GM12872 (cell line): ENCODE measurements at regions not wholly inside any gene's neighbourhood (a gene's known extent, or its start where the extent isn't known, plus 50 kb on each side); places are given as distances from the start of the nearest gene placed in this dataset.

Experiments
- TF ChIP-seq, protein P1 (sequence below): IDR thresholded peaks from 3 replicates; pipeline ENCODE4 v1.5.1; 2011; ENCODE audit warnings: low read depth, mild to moderate bottlenecking, low read length, moderate library complexity; ENCODE audit not compliant: insufficient read depth

DNA sequence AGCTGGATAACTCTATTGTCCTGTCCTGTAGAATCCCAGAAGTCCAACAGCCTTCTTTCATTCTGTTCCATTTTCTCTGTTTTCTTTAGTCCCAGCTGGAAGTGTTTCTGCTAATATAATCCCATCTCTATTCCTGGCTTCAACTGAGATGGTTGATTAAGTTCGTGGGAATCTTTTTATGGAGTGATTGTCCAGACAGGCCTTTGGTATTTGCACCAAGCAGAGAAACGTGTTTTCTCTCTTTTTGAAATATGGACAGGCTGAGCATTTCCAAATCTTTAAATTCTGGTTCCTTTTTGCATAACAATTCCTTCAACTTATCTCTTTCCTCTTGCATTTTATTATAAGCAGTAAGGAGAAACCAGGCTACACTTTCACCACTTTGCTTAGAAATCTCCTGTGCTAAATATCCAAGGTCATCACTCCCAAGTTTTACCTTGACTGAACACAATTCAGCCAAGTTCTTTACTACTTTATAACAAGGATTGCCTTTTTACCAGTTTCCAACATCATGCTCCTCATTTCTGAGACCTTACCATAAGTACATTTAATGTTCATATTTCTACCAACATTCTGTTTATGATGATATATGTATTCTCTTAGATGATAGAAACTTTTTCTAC is 108.8 kb downstream of the ZFP36L2 start:
- TF ChIP-seq, protein P1, sequence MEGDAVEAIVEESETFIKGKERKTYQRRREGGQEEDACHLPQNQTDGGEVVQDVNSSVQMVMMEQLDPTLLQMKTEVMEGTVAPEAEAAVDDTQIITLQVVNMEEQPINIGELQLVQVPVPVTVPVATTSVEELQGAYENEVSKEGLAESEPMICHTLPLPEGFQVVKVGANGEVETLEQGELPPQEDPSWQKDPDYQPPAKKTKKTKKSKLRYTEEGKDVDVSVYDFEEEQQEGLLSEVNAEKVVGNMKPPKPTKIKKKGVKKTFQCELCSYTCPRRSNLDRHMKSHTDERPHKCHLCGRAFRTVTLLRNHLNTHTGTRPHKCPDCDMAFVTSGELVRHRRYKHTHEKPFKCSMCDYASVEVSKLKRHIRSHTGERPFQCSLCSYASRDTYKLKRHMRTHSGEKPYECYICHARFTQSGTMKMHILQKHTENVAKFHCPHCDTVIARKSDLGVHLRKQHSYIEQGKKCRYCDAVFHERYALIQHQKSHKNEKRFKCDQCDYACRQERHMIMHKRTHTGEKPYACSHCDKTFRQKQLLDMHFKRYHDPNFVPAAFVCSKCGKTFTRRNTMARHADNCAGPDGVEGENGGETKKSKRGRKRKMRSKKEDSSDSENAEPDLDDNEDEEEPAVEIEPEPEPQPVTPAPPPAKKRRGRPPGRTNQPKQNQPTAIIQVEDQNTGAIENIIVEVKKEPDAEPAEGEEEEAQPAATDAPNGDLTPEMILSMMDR: no peak

DNA sequence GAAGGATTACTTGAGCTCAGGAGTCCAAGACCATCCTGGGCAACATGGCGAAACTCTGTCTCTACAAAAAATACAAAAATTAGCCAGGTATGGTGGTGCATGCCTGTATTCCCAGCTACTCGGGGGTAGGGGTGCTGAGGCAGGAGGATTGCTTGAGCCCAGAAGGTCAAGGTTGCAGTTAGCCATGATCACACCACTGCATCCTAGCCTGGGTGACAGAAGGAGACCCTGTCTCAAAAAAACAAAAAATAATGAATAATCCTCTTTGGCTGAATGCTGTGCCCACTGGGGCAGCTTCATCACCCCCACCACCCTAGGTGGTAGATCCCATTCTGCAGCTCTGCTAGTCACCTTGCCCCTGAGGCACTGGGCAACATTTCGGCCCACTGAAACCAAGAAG is 109.4 kb downstream of the ZFP36L2 start:
- TF ChIP-seq, protein P1: no peak

DNA sequence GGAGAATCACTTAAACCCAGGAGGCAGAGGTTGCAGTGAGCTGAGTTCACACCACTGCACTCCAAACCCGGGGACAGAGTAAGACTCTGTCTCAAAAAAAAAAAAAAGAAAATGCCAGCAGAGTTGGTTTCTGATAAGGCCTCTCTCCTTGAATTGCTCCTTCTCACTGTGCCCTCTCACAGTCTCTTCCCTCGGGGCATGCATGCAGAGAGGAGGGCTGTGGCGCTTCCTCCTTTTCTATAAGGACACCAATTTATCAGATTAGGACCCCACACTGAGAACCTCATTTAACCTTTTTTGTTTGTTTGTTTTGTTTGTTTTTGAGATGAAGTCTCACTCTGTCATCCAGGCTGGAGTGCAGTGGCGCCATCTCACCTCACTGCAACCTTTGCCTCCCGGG is 110.5 kb downstream of the ZFP36L2 start:
- TF ChIP-seq, protein P1: no peak

GRCh38 chr2:43114210-43114609 is 112.2 kb downstream of the ZFP36L2 start:
- TF ChIP-seq, protein P1: no peak

DNA sequence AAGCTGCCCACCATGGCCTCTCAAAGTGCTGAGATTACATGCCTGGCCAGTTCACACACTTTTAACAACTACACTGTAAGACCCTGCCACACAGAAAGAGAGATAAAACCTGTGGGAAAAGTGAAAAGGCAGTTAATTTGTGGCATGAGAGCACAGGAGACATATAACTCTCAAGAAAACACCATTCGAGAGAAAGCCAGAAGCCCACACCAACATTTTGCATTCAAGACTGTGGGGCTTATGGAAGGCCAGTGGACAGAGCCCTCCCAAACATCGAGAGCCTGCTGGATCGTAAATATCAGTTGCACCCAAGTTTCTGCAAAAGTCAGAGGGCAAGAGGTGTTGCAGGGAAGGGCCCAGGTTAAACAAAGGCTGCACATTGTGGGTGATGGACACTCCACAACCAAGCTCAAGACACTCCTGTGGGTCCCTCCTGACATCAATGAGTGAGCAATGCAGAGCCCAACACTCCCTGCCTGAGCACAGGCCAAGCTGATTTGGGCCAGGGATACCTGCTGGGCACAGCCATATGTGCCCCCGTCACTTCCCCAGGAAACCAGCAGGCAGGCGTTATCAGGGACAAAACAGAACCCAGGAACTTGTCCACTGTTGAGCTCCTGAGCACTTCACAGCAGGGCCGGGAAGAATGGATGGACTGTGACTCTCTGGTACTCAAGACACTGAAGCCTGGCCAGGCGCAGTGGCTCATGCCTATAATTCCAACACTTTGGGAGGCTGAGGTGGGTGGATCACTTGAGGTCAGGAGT is 114.4 kb downstream of the ZFP36L2 start:
- TF ChIP-seq, protein P1: no peak

DNA sequence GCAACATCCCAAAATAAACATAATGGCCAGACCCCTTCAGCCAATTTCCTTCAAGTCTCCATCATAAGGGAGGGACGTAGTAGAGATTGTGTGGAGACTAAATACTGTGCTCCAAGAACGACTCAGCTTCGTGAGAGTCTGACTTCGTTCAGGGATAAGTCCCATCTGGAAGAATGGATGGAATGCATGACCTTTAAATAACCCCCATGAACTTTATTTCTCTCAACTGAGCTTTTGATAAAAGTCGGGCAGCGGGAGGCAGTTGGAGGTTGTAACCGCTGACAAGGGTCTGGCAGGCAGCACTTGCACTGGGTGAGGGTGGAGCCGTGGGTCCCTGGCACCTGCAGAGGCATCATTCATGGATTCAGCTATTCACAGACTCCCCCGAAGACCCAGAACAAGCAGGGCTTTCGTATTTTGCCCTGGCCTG is 115.9 kb downstream of the ZFP36L2 start:
- TF ChIP-seq, protein P1: no peak

DNA sequence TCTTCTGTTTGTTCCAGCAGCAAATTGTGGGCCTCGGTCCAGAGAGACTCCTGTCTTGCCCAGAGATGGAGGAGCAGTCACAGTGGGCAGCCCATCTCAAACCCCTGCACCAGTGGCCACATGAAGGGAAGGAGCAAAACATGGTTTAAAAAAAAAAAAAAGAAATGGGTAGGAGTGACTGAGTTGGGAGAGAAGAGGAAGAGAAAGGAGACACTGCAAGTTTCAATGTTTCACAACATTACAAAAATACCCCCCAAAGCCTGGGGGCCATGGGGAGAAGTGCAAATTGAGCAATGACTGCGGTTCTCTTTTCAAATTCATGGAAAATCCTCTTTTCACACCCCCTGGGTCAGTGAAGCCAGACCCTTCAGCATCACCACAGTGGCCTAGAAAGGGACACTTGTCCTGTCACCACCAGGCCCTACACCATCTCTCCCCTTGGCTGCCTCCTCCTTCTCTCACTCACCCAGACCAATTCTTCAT is 117.1 kb downstream of the ZFP36L2 start:
- TF ChIP-seq, protein P1: no peak
